K562 (cell line): ENCODE measurements at regions not wholly inside any gene's neighbourhood (a gene's known extent, or its start where the extent isn't known, plus 50 kb on each side); places are given as distances from the start of the nearest gene placed in this dataset.
A peak's percentile ranks its signal among the peaks of the same experiment; 100 is the strongest.

Experiments used
- ATF4 ChIP-seq: fragments of 450-650 bp; formaldehyde crosslinking; IDR thresholded peaks from 2 replicates; pipeline ENCODE4 v1.4.0; 2022; ENCODE audit warnings: mild to moderate bottlenecking, moderate library complexity
- BACH1 ChIP-seq: fragments of 200-800 bp; sonication (Bioruptor generic); IDR thresholded peaks from 2 replicates; pipeline ENCODE4 v1.6.1; 2016; ENCODE audit warnings: missing genetic modification characterization, missing compliant biosample characterization
- CBX3 ChIP-seq, 2 experiments: IDR thresholded peaks; 1 replicate in 1 of 2; 2 replicates in 1 of 2; pipeline ENCODE4 v1.6.1; 2012; ENCODE audit warnings: inconsistent platforms in 2 of 2, low read length in 2 of 2, borderline replicate concordance in 1 of 2, control low read depth in 1 of 2
- EHMT2 ChIP-seq: fragments of 450-650 bp; IDR thresholded peaks from 2 replicates; pipeline ENCODE4 v1.6.1; 2018; ENCODE audit warnings: antibody characterized with exemption
- FOSL1 ChIP-seq: fragments of 200-800 bp; sonication (Bioruptor generic); conservative IDR thresholded peaks from 2 replicates; pipeline ENCODE4 v1.6.1; 2016; ENCODE audit warnings: missing genetic modification characterization, missing compliant biosample characterization
- JUNB ChIP-seq: fragments of 450-650 bp; formaldehyde crosslinking; conservative IDR thresholded peaks from 2 replicates; pipeline ENCODE4 v1.4.0; 2020; ENCODE audit warnings: mild to moderate bottlenecking
- KAT8 ChIP-seq: fragments of 450-650 bp; IDR thresholded peaks from 2 replicates; pipeline ENCODE4 v1.6.1; 2016; ENCODE audit warnings: low read depth, mild to moderate bottlenecking
- KDM5B ChIP-seq: fragments of 200-600 bp; sonication (generic); IDR thresholded peaks from 2 replicates; pipeline ENCODE4 v1.6.1; 2012; ENCODE audit warnings: low read depth, mild to moderate bottlenecking, moderate library complexity, low read length, control low read depth, inconsistent platforms; ENCODE audit not compliant: insufficient replicate concordance
- KLF1 ChIP-seq: fragments of 450-650 bp; IDR thresholded peaks from 2 replicates; pipeline ENCODE4 v1.6.1; 2016; ENCODE audit warnings: missing genetic modification characterization, missing compliant biosample characterization
- MED1 ChIP-seq: sonication (generic); formaldehyde crosslinking; IDR thresholded peaks from 2 replicates; pipeline ENCODE4 v1.8.1; 2023; ENCODE audit warnings: missing genetic modification reagents, borderline replicate concordance
- PHB ChIP-seq: fragments of 250-450 bp; sonication (Bioruptor Pico); IDR thresholded peaks from 2 replicates; pipeline ENCODE4 v1.5.0; 2021
- PHF21A ChIP-seq: fragments of 450-650 bp; IDR thresholded peaks from 2 replicates; pipeline ENCODE4 v1.6.1; 2017; ENCODE audit warnings: low read depth, borderline replicate concordance
- PREB ChIP-seq: sonication (generic); formaldehyde crosslinking; IDR thresholded peaks from 2 replicates; pipeline ENCODE4 v1.8.1; 2023; ENCODE audit warnings: mild to moderate bottlenecking, missing genetic modification reagents
- RFX5 ChIP-seq: IDR thresholded peaks from 2 replicates; pipeline ENCODE4 v1.6.1; 2011; ENCODE audit warnings: low read depth, mild to moderate bottlenecking, improper control_type of control experiment, low read length
- SMARCA5 ChIP-seq: fragments of 450-650 bp; IDR thresholded peaks from 2 replicates; pipeline ENCODE4 v1.6.1; 2016
- SOX6 ChIP-seq: fragments of 450-650 bp; IDR thresholded peaks from 2 replicates; pipeline ENCODE4 v1.6.1; 2014; ENCODE audit warnings: mild to moderate bottlenecking
- SRSF9 ChIP-seq: fragments of 200-400 bp; formaldehyde crosslinking; IDR thresholded peaks from 2 replicates; pipeline ENCODE4 v1.6.1; 2017; ENCODE audit warnings: low read depth, low read length, borderline replicate concordance
- TAF1 ChIP-seq: IDR thresholded peaks from 2 replicates; pipeline ENCODE4 v1.6.1; 2011; ENCODE audit warnings: mild to moderate bottlenecking, low read length, moderate library complexity; ENCODE audit not compliant: insufficient read depth, control insufficient read depth, severe bottlenecking; ENCODE audit errors: extremely low read depth
- TCF7L2 ChIP-seq: fragments of 150-350 bp; IDR thresholded peaks from 2 replicates; pipeline ENCODE4 v1.6.1; 2016; ENCODE audit warnings: low read depth, mild to moderate bottlenecking, low read length, moderate library complexity
- ZEB2 ChIP-seq: fragments of 450-650 bp; IDR thresholded peaks from 2 replicates; pipeline ENCODE4 v1.6.1; 2016
- ZNF121 ChIP-seq: sonication (generic); formaldehyde crosslinking; conservative IDR thresholded peaks from 2 replicates; pipeline ENCODE4 v1.8.0; 2022; ENCODE audit warnings: missing genetic modification reagents
- ZNF146 ChIP-seq: IDR thresholded peaks from one replicate; pipeline ENCODE4 v1.6.1; 2018; ENCODE audit warnings: missing compliant biosample characterization; ENCODE audit not compliant: unreplicated experiment
- ZNF212 ChIP-seq: fragments of 450-650 bp; formaldehyde crosslinking; IDR thresholded peaks from 2 replicates; pipeline ENCODE4 v1.4.0; 2020; ENCODE audit warnings: mild to moderate bottlenecking
- ZNF354B ChIP-seq: fragments of 250-450 bp; sonication (Bioruptor Pico); IDR thresholded peaks from 2 replicates; pipeline ENCODE4 v1.4.0; 2020
- ZNF445 ChIP-seq: fragments of 250-450 bp; sonication (Bioruptor Pico); IDR thresholded peaks from 2 replicates; pipeline ENCODE4 v1.4.0; 2020; ENCODE audit warnings: low read depth, mild to moderate bottlenecking, moderate library complexity
- TF ChIP-seq, protein P1 (sequence below): fragments of 250-450 bp; sonication (Bioruptor Pico); IDR thresholded peaks from 2 replicates; pipeline ENCODE4 v1.8.0; 2021; ENCODE audit warnings: borderline replicate concordance, mild to moderate bottlenecking, moderate library complexity; ENCODE audit not compliant: poor library complexity, severe bottlenecking
- TF ChIP-seq, protein P2 (sequence below): fragments of 250-450 bp; sonication (Bioruptor Pico); IDR thresholded peaks from 2 replicates; pipeline ENCODE4 v1.9.0; 2021; ENCODE audit warnings: mild to moderate bottlenecking, inconsistent platforms

DNA sequence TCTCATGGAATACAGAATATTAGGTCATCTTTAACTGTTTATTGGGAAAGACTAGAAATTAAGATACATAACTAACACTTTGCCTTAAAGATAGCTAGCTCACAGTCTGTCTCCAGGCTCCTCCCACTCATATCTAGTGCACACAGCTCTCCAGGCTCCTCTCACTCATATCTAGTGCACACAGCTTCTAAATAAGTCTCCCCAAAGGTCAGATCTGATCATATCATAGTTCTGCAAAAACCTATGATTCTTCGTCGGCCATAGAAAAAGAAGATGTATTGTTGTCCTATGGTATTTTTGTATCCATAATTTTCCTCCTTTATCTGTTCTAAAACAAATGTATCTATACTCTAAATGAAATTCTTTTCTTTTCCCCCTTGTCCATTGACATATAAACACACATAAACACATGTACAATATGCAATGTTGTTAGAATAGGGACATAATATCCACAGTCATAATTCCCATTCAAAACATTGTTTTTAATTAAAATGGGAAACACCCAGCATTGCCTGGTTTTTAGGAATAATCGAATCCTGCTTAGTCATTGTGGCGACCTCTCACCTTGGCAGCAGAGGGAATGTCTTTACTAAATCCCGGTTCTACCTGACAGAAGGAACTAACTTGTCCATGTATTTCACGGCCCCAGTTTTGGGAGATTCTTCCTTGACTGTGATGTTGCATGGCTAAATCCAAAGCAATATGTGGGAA is 1282.0 kb downstream of the PCDH7 start (continued):
- TF ChIP-seq, protein P1, sequence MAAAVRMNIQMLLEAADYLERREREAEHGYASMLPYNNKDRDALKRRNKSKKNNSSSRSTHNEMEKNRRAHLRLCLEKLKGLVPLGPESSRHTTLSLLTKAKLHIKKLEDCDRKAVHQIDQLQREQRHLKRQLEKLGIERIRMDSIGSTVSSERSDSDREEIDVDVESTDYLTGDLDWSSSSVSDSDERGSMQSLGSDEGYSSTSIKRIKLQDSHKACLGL, result no peak
- TF ChIP-seq KLF1, result no peak
- TF ChIP-seq SMARCA5, result no peak
- TF ChIP-seq SOX6, result peak; percentile 89
- TF ChIP-seq, protein P2, sequence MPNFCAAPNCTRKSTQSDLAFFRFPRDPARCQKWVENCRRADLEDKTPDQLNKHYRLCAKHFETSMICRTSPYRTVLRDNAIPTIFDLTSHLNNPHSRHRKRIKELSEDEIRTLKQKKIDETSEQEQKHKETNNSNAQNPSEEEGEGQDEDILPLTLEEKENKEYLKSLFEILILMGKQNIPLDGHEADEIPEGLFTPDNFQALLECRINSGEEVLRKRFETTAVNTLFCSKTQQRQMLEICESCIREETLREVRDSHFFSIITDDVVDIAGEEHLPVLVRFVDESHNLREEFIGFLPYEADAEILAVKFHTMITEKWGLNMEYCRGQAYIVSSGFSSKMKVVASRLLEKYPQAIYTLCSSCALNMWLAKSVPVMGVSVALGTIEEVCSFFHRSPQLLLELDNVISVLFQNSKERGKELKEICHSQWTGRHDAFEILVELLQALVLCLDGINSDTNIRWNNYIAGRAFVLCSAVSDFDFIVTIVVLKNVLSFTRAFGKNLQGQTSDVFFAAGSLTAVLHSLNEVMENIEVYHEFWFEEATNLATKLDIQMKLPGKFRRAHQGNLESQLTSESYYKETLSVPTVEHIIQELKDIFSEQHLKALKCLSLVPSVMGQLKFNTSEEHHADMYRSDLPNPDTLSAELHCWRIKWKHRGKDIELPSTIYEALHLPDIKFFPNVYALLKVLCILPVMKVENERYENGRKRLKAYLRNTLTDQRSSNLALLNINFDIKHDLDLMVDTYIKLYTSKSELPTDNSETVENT, result no peak
- 0 out of 2 replicates have a peak, but pooled peaks have one; percentile 11 for TF ChIP-seq FOSL1
- no peak for TF ChIP-seq ZNF212 (CRISPR knock-in tag)
- TF ChIP-seq KAT8, result no peak
- no peak for TF ChIP-seq ZNF445 (CRISPR knock-in tag)
- 0 out of 3 replicates have a peak, but pooled peaks of 1 of the 2 experiments have one; percentile 26 for TF ChIP-seq CBX3 (IDR thresholded peaks at IDR 0.05; ENCODE audit: borderline replicate concordance in 1 of 2, low read length in 2 of 2)
- TF ChIP-seq ZNF121, result no peak
- no peak for TF ChIP-seq MED1 (CRISPR knock-in tag)
- no peak for TF ChIP-seq ZNF146
- TF ChIP-seq ZEB2, result no peak
- TF ChIP-seq BACH1 (tag), result no peak
- TF ChIP-seq KDM5B, result no peak
- no peak for TF ChIP-seq ZNF354B (CRISPR knock-in tag)
- TF ChIP-seq JUNB (CRISPR knock-in tag), result no peak
- peak; percentile 38 for TF ChIP-seq TAF1
- no peak for TF ChIP-seq PHB (CRISPR knock-in tag)
- no peak for TF ChIP-seq ATF4 (CRISPR knock-in tag)
- TF ChIP-seq RFX5, result no peak
- TF ChIP-seq SRSF9, result no peak
- no peak for TF ChIP-seq PREB (CRISPR knock-in tag)
- no peak for TF ChIP-seq PHF21A
- no peak for TF ChIP-seq TCF7L2
- TF ChIP-seq EHMT2, result no peak
